H1 (cell line): ENCODE measurements at regions not wholly inside any gene's neighbourhood (a gene's known extent, or its start where the extent isn't known, plus 50 kb on each side); places are given as distances from the start of the nearest gene placed in this dataset.

Source experiments
- CTCF ChIA-PET: fragments of 300-600 bp; sonication (Branson Sonifier 250); formaldehyde crosslinking; loops from one replicate; lab custom pipeline; 2021; ENCODE audit not compliant: partially characterized antibody; lab: Charles Lee
- POLR2A ChIA-PET: fragments of 300-600 bp; sonication (Branson Sonifier 250); formaldehyde crosslinking; loops from one replicate; lab custom pipeline; 2021; ENCODE audit warnings: inconsistent platforms; ENCODE audit not compliant: partially characterized antibody; lab: Charles Lee
- DNase-seq, 2 experiments: peaks; one replicate each; pipeline versions ENCODE4 v3.0.0 to v3.0.0-alpha.2; 2010 to 2022; ENCODE audit warnings: low spot score in 2 of 2, low read depth in 1 of 2, mixed read lengths in 1 of 2
- FAIRE-seq: peaks from 2 replicates; lab custom pipeline; 2011; peaks lifted over from hg19 to GRCh38; lab: Jason Lieb, UNC
- H2AFZ ChIP-seq: 2 replicates; pipeline ENCODE4 v1.8.1; 2012; ENCODE audit warnings: low read length, inconsistent platforms
- H2AK5ac ChIP-seq: 2 replicates; pipeline ENCODE4 v1.6.1; 2013; ENCODE audit warnings: low read depth, low read length
- H2BK120ac ChIP-seq: replicated peaks from 2 replicates; pipeline ENCODE3; 2013; ENCODE audit warnings: low read depth, low read length, inconsistent platforms
- H2BK12ac ChIP-seq: 2 replicates; pipeline ENCODE4 v1.6.1; 2013; ENCODE audit warnings: low read depth, low read length
- H2BK15ac ChIP-seq: 2 replicates; pipeline ENCODE4 v1.6.1; 2013; ENCODE audit warnings: low read length
- H2BK20ac ChIP-seq: 2 replicates; pipeline ENCODE4 v1.6.1; 2013; ENCODE audit warnings: low read length
- H2BK5ac ChIP-seq: 2 replicates; pipeline ENCODE4 v1.6.1; 2013; ENCODE audit warnings: low read depth, low read length
- H3K14ac ChIP-seq: 2 replicates; pipeline ENCODE4 v1.6.1; 2013; ENCODE audit warnings: inconsistent platforms; ENCODE audit not compliant: insufficient read length
- H3K18ac ChIP-seq: 2 replicates; pipeline ENCODE4 v1.6.1; 2013; ENCODE audit warnings: low read length; ENCODE audit errors: extremely low read depth
- H3K23ac ChIP-seq: 2 replicates; pipeline ENCODE4 v1.6.1; 2013; ENCODE audit warnings: inconsistent platforms; ENCODE audit not compliant: insufficient read length
- H3K23me2 ChIP-seq: 2 replicates; pipeline ENCODE4 v1.6.1; 2013; ENCODE audit warnings: low read depth, low read length
- H3K27ac ChIP-seq: 2 replicates; pipeline ENCODE4 v1.6.1; 2011; ENCODE audit warnings: low read depth, low read length, inconsistent platforms
- H3K27me3 ChIP-seq, 4 experiments: replicated peaks in 1 of 4; 1 replicate in 1 of 4; 2 replicates in 3 of 4; pipeline versions ENCODE4 v1.6.1 to v1.8.1; 2011 to 2013; ENCODE audit warnings: low read length in 3 of 4, mild to moderate bottlenecking in 3 of 4, inconsistent platforms in 2 of 4, mixed read lengths in 2 of 4, moderate library complexity in 1 of 4; ENCODE audit not compliant: control insufficient read depth in 3 of 4, insufficient read depth in 3 of 4; ENCODE audit errors: extremely low read depth in 1 of 4
- H3K36me3 ChIP-seq, 4 experiments: 2 replicates each; pipeline versions ENCODE4 v1.6.1 to v1.8.1; 2011 to 2013; ENCODE audit warnings: mild to moderate bottlenecking in 4 of 4, low read length in 3 of 4, moderate library complexity in 2 of 4, control low read depth in 1 of 4, inconsistent platforms in 1 of 4; ENCODE audit not compliant: insufficient read depth in 4 of 4, control insufficient read depth in 2 of 4
- H3K4ac ChIP-seq: replicated peaks from 2 replicates; pipeline ENCODE3; 2013; ENCODE audit warnings: low read length, low read depth, mixed read lengths, inconsistent platforms; ENCODE audit not compliant: insufficient read length
- H3K4me1 ChIP-seq, 4 experiments: replicated peaks in 1 of 4; 1 replicate in 1 of 4; 2 replicates in 3 of 4; pipeline versions ENCODE4 v1.6.1 to v1.8.1; 2011 to 2013; ENCODE audit warnings: low read length in 3 of 4, inconsistent platforms in 2 of 4, mixed read lengths in 1 of 4; ENCODE audit not compliant: insufficient read depth in 4 of 4, control insufficient read depth in 3 of 4
- H3K4me2 ChIP-seq, 2 experiments: 2 replicates each; pipeline versions ENCODE4 v1.6.1 to v1.8.1; 2011 to 2013; ENCODE audit warnings: low read depth in 2 of 2, low read length in 2 of 2, control low read depth in 1 of 2, inconsistent platforms in 1 of 2, mild to moderate bottlenecking in 1 of 2; ENCODE audit not compliant: insufficient read depth in 1 of 2
- H3K4me3 ChIP-seq, 4 experiments: fragments of 200-600, 300-600 bp in 1 of 4; sonication (generic), shearing (Covaris generic), sonication (Bioruptor Twin) in 1 of 4; 2 replicates each; pipeline versions ENCODE4 v1.5.1 to v1.8.1; 2011 to 2016; ENCODE audit warnings: low read length in 4 of 4, low read depth in 3 of 4, control low read depth in 2 of 4, inconsistent platforms in 2 of 4, mild to moderate bottlenecking in 2 of 4, mixed read lengths in 1 of 4, moderate library complexity in 1 of 4; ENCODE audit not compliant: insufficient read depth in 2 of 4; ENCODE audit errors: extremely low read depth in 1 of 4
- H3K56ac ChIP-seq: replicated peaks from 2 replicates; pipeline ENCODE3; 2013; ENCODE audit warnings: low read depth, mild to moderate bottlenecking, mixed read lengths, low read length, inconsistent platforms; ENCODE audit not compliant: insufficient read length
- H3K79me1 ChIP-seq: 2 replicates; pipeline ENCODE4 v1.6.1; 2013; ENCODE audit warnings: low read depth, low read length, control low read depth
- H3K79me2 ChIP-seq, 2 experiments: 2 replicates each; pipeline versions ENCODE4 v1.6.1 to v1.8.1; 2012 to 2013; ENCODE audit warnings: low read length in 2 of 2, mild to moderate bottlenecking in 2 of 2, inconsistent platforms in 1 of 2; ENCODE audit not compliant: insufficient read depth in 2 of 2, control insufficient read depth in 1 of 2
- H3K9ac ChIP-seq, 4 experiments: replicated peaks in 1 of 4; 1 replicate in 1 of 4; 2 replicates in 3 of 4; pipeline versions ENCODE4 v1.6.1 to v1.8.1; 2011 to 2013; ENCODE audit warnings: low read depth in 3 of 4, low read length in 3 of 4, control low read depth in 2 of 4, mild to moderate bottlenecking in 2 of 4, moderate library complexity in 2 of 4, inconsistent platforms in 1 of 4; ENCODE audit errors: extremely low read depth in 1 of 4
- H3K9me3 ChIP-seq, 2 experiments: 2 replicates each; pipeline versions ENCODE4 v1.6.1 to v1.8.1; 2012 to 2013; ENCODE audit warnings: mild to moderate bottlenecking in 2 of 2, moderate library complexity in 2 of 2, control low read depth in 1 of 2, inconsistent platforms in 1 of 2, low read depth in 1 of 2, low read length in 1 of 2, mixed read lengths in 1 of 2; ENCODE audit not compliant: insufficient read depth in 2 of 2
- H4K20me1 ChIP-seq, 2 experiments: replicated peaks in 1 of 2; 2 replicates each; pipeline versions ENCODE3 to v1.8.1; 2011 to 2013; ENCODE audit warnings: inconsistent platforms in 2 of 2, low read length in 2 of 2, mild to moderate bottlenecking in 1 of 2; ENCODE audit not compliant: insufficient read depth in 2 of 2, control insufficient read depth in 1 of 2
- H4K5ac ChIP-seq: 2 replicates; pipeline ENCODE4 v1.6.1; 2013; ENCODE audit warnings: low read length, low read depth, mixed read lengths, inconsistent platforms; ENCODE audit not compliant: insufficient read length
- H4K8ac ChIP-seq: 2 replicates; pipeline ENCODE4 v1.8.0; 2013; ENCODE audit warnings: mild to moderate bottlenecking, moderate library complexity, low read length, inconsistent platforms; ENCODE audit not compliant: insufficient read depth; ENCODE audit errors: extremely low read depth
- H4K91ac ChIP-seq: replicated peaks from 2 replicates; pipeline ENCODE3; 2013; ENCODE audit warnings: low read length, mixed read lengths, inconsistent platforms; ENCODE audit not compliant: insufficient read length
- EZH2 ChIP-seq: fragments of 200-600 bp; sonication (generic); IDR thresholded peaks from 2 replicates; pipeline ENCODE4 v1.7.1; 2012; ENCODE audit warnings: low read depth, mild to moderate bottlenecking, moderate library complexity, low read length, inconsistent platforms; ENCODE audit not compliant: severe bottlenecking
- HDAC2 ChIP-seq, 2 experiments: fragments of 300-600 bp in 1 of 2; sonication (generic) in 1 of 2; IDR thresholded peaks; 2 replicates each; pipeline ENCODE4 v1.6.1; 2011 to 2012; ENCODE audit warnings: low read depth in 2 of 2, low read length in 2 of 2, mild to moderate bottlenecking in 2 of 2, moderate library complexity in 2 of 2, borderline replicate concordance in 1 of 2, inconsistent platforms in 1 of 2
- KDM5A ChIP-seq: fragments of 200-600 bp; IDR thresholded peaks from 2 replicates; pipeline ENCODE4 v1.7.1; 2012; ENCODE audit warnings: mild to moderate bottlenecking, low read length, inconsistent platforms, mixed read lengths
- RAD21 ChIP-seq, 2 experiments: IDR thresholded peaks in 1 of 2; conservative IDR thresholded peaks in 1 of 2; 2 replicates each; pipeline ENCODE4 v1.6.1; 2011; ENCODE audit warnings: low read depth in 2 of 2, low read length in 2 of 2, improper control_type of control experiment in 1 of 2, inconsistent platforms in 1 of 2, mild to moderate bottlenecking in 1 of 2, moderate library complexity in 1 of 2
- RBBP5 ChIP-seq: IDR thresholded peaks from 2 replicates; pipeline ENCODE4 v1.7.1; 2012; ENCODE audit warnings: low read depth, mild to moderate bottlenecking, inconsistent platforms, low read length, moderate library complexity, borderline replicate concordance
- RFX5 ChIP-seq: IDR thresholded peaks from 2 replicates; pipeline ENCODE4 v1.6.1; 2011; ENCODE audit warnings: low read depth, low read length, improper control_type of control experiment, borderline replicate concordance
- YY1 ChIP-seq: IDR thresholded peaks from 2 replicates; pipeline ENCODE4 v1.6.1; 2011; ENCODE audit warnings: low read depth, mild to moderate bottlenecking, low read length
- WGBS, 2 experiments: shearing (Covaris generic) in 1 of 2; methylation state at CpG; one replicate each; pipeline versions ENCODE4 v1.1.6 to v1.1.7; 2013 to 2015; ENCODE audit warnings: low lambda C conversion rate in 2 of 2, mixed read lengths in 2 of 2, inconsistent platforms in 1 of 2, low coverage in 1 of 2, missing lambda C conversion rate in 1 of 2; ENCODE audit not compliant: insufficient replicate concordance in 2 of 2, insufficient coverage in 1 of 2, insufficient read length in 1 of 2; ENCODE audit errors: extremely low coverage in 1 of 2, missing lambda C conversion rate in 1 of 2; 5-methylcytosine and 5-hydroxymethylcytosine counted together
- TF ChIP-seq, protein P1 (sequence below): IDR thresholded peaks from 2 replicates; pipeline ENCODE4 v1.6.1; 2011; ENCODE audit warnings: low read length, improper control_type of control experiment

DNA sequence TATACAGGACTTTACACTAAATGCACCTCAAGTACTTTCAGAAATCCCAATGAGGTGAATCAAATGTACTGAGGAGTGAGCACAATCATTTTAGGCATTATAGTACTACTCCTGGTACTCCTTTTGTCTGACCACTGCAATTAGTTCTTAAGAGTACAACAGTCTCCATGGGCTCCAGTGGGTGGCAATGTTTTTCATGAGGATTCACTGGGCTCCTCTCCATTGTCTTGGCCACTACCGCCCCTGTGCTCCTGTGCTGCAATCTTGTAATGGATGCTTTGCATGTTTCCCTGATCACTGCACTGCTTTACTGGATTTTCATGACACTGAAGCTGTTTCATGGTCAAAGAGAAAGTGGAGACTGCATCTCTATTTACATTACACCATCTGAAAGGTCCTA is 268.5 kb upstream of the ZSWIM2 start:
- no peaks in the 10 kb centered on the region for H3K27me3 ChIP-seq
- 82% methylated on average over 1 of the region's 1 CpG; no CpG with 5 or more reads in 1 of the 2 experiments for WGBS, 2 experiments
- DNase-seq: no peak
- H3K56ac ChIP-seq: no peak overlapping the region
- no peak overlapping the region for H3K27ac ChIP-seq
- no peak overlapping the region for H2BK5ac ChIP-seq
- POLR2A ChIA-PET: no interaction called here
- H3K79me2 ChIP-seq: no peaks in the 10 kb centered on the region
- H3K4me3 ChIP-seq: no peak overlapping the region
- no peak overlapping the region for H3K9ac ChIP-seq
- peak overlapping the region; percentile 12 for H4K5ac ChIP-seq
- no peak overlapping the region for H4K8ac ChIP-seq
- H3K9me3 ChIP-seq: no peaks in the 10 kb centered on the region
- no peaks in the 10 kb centered on the region for H3K79me1 ChIP-seq
- no peaks in the 10 kb centered on the region for H3K4me1 ChIP-seq
- no peak overlapping the region for H2BK12ac ChIP-seq
- no peak overlapping the region for H3K18ac ChIP-seq
- H2BK15ac ChIP-seq: no peak overlapping the region
- no peak overlapping the region for H2AK5ac ChIP-seq
- no peaks in the 10 kb centered on the region for H3K36me3 ChIP-seq
- no peaks in the 10 kb centered on the region for H4K20me1 ChIP-seq
- no peaks in the 10 kb centered on the region for H3K23me2 ChIP-seq
- H3K4ac ChIP-seq: no peak overlapping the region
- H3K14ac ChIP-seq: no peak overlapping the region
- CTCF ChIA-PET: interaction anchor here (1.7 kb wide), 1 partner anchor 10 kb away, joined by 9 read pairs; no protein-coding TSS in a partner anchor
- H3K4me2 ChIP-seq: no peak overlapping the region
- no peak overlapping the region for H2BK120ac ChIP-seq
- no peak overlapping the region for H3K23ac ChIP-seq
- no peak overlapping the region for H2BK20ac ChIP-seq
- H4K91ac ChIP-seq: no peak overlapping the region
- FAIRE-seq: peak; percentile 19
- TF ChIP-seq KDM5A (no peak), YY1 (no peak), RAD21 (IDR thresholded peaks at IDR 0.05 in 1 of 2, conservative IDR thresholded peaks at IDR 0.05 in 1 of 2; ENCODE audit: low read depth in 2 of 2, low read length in 2 of 2) (peak; percentile 22 to 27; a peak in 2 of 4 replicates), HDAC2 (IDR thresholded peaks at IDR 0.05; ENCODE audit: borderline replicate concordance in 1 of 2, low read depth in 2 of 2, low read length in 2 of 2) (no peak), EZH2 (no peak), RFX5 (no peak), RBBP5 (no peak)
- TF ChIP-seq, protein P1, sequence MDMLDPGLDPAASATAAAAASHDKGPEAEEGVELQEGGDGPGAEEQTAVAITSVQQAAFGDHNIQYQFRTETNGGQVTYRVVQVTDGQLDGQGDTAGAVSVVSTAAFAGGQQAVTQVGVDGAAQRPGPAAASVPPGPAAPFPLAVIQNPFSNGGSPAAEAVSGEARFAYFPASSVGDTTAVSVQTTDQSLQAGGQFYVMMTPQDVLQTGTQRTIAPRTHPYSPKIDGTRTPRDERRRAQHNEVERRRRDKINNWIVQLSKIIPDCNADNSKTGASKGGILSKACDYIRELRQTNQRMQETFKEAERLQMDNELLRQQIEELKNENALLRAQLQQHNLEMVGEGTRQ: no peak
- peak overlapping the region; percentile 93; the same call in 1 of the 2 replicates for H2AFZ ChIP-seq
